ENCODE measurements at regions not wholly inside any gene's neighbourhood (a gene's known extent, or its start where the extent isn't known, plus 50 kb on each side); places are given as distances from the start of the nearest gene placed in this dataset.
A peak's percentile ranks its signal among the peaks of the same experiment; 100 is the strongest.

DNA sequence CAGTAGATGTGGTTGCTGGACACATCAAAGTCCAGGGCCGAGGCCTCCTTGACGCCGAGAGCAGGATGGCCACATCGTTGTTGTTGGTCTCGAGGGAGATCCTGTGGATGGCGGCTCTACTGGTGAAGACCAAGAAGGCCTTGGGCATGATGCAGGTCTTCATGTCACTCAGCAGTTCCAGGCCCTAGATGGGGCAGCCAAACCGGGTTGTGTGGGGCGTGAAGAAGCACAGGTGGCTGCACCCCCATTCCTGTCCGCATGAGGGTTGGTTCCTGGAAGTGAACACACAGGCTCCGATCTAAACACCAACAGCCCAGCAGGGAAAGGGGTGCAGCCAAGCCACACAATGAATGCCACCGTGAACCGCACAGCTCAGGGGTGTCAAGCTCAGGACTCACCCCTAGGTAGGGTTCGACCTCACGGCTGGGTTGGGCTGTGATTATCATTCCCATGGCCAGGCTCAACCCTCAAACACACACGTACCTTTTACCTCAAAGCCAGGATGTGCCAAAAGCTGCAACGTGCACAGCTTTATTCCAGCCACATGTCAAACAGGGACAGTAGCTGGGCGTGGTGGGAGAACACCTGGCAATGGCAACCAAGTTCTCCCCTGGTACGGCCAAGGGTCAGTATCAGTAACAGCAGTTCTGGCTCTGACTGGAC lies 132.3 kb downstream of the CRYBB2 start:
- DNase-seq: no peak

DNA sequence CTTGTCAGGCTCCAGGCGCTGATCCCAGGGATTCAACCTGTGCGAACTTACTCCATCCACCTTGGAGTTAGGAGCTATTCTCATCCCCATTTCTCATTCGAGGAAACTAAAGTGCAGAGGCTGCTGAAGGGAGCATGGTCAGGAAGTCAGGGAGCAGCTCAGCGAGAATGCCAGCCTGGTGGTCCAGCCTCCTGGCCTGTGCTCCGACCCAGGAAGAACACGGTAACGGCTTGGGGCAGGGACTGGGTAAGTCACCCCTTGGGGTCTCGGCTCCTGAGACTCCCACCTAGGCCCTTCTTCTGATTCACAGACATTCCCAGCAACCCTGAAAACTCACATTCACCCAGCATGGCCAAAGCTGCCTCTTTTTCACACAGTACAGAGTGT lies 132.8 kb downstream of the CRYBB2 start:
- DNase-seq: no peak

DNA sequence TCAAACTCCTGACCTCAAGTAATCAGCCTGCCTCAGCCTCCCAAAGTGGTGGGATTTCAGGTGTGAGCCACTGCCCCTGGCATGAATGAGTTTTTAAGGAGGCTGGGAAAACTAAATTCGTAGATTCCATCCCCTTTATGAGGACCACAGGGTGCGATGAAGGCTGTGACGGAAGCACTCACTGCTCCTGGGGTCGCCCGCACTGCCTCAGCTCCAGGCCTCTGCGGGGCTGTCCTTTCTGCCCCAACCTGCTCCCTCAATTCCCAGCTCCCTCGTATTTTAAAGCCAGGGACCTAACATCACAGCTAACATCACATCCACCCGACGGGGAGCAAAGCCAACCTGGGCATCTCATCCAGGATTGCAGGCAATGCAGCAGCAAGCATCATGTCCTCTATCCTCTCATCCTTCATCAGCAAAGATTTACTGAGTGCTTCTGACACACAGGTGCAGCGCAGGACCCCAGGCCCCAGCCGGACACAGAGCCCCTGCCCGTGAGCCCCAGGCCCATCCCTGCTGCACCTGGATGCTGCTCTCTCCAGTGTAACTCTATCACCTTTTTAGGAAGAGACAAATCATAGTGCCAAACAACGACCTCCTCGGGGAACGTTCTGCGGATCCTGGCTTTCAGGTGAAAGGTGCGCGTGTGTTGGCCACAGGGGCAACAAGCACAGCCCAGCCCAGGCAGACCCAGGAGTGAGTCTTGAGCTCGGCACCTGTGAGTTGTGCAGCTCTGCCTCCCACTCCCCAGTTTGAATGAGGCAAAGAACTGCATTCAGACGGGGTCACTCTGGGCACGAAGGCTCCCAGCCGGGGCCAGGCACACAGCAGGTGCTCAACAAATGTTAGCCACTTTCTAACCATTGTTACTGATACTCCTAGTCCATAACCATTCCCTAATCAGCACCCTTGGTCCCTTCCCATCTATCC lies 134.3 kb downstream of the CRYBB2 start:
- DNase-seq: no peak

DNA sequence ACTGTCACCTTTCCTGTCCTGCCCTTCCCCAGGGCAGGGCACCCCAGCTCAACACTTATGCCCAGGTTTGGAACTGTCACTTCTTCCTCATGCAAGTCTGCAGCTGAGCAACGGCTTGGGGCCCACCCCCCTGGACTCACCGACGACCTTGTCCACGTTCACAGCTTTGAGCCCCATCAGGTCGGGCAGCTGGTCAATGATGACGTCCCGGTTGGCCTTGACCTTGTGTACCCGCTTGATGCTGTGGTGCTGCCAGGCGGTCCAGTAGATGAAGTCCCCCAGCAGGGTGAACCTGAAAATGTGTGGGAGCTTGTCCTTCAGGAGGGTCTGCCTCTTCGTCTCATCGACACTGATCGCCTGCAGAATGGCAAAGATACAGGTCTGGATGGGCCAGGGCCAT lies 135.0 kb downstream of the CRYBB2 start:
- no peak for DNase-seq

DNA sequence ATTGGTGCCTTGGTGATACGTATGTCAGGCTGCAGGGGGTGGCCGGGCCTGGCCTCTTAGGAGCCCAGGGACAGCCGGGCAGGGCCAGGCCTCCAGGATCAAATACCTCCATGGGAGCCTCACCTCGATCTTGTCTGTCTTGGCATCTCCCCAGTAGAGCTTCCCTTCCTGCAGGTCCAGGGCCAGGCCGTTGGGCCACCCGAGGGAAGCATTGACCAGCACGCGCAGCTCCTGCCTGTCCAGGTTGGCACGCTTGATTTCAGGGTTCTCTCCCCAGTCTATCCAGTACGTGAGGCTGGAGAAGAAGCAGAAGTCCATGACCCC lies 137.7 kb downstream of the CRYBB2 start:
- no peak for DNase-seq

DNA sequence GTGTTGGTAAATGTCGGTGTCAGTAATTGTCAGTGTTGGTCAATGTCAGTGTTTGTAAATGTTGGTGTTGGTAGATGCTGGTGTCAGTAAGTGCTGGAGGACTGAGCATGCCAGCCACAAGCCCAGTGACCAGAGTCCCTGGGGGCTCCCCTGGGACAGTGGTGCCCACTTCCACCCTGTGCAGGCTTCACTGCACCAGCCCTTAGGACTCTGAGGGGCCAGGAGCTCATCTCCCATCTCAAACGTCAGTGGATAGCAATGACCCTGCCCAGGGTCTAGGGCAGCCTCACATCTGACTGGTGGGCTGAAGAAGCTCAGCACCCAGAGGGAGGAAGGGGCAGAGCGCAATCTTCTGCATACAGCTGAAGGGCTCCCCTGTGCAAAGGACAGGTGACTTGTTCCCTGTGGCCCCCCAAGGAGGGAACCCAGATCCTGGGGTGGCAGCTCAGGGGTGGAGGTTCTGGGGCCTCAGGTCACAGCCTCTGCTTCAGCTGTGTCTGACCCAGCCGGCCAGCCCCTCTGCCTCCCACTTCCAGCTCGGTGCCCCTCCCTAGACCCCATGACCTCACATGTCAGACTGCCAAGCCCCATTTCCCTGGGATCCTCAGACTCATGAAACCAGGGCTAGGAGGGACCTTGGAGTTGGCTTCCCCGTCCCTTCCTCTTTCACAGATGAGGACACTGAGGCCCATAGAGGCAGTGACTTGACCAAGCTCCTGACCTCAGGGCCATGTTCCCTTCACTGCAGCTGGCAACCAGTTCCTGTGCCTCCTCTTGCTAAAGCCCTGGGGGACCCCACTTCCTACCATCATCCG lies 138.4 kb downstream of the CRYBB2 start:
- DNase-seq: no peak

DNA sequence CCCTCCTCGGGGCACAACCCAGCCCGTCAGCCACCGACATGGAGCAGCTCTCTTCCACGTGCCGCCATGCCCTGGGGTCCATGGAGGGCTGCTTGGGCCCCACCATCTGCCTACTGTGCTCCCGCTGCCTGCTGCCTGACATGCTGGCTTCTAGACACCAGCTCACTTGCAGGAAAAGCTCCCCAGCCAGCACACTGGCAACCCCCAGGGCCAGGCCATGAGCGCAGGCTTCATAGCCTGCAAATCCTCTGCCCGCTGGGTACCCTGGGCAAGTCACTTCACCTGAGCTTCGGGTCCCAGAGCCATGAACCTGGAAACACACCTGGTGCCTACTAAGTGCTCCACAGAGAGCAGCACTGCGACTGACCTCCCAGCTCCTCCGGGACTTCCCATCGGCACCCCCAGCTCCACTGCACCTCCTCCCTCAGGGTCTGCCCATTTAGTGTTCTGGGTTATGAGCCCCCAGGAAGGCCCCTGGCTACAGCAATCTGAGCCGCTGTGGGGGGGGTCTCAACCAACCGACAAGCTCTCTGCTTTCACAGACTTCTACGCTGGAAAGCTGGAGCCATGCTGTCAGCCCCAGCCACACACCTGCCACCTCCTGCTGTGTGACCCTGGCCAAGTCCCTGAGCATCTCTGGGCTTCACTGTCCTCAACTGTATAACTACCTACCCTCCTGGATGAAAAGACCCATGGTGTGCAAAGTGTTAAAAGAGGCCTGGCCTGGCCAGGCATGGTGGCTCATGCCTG lies 139.2 kb downstream of the CRYBB2 start:
- DNase-seq: no peak

DNA sequence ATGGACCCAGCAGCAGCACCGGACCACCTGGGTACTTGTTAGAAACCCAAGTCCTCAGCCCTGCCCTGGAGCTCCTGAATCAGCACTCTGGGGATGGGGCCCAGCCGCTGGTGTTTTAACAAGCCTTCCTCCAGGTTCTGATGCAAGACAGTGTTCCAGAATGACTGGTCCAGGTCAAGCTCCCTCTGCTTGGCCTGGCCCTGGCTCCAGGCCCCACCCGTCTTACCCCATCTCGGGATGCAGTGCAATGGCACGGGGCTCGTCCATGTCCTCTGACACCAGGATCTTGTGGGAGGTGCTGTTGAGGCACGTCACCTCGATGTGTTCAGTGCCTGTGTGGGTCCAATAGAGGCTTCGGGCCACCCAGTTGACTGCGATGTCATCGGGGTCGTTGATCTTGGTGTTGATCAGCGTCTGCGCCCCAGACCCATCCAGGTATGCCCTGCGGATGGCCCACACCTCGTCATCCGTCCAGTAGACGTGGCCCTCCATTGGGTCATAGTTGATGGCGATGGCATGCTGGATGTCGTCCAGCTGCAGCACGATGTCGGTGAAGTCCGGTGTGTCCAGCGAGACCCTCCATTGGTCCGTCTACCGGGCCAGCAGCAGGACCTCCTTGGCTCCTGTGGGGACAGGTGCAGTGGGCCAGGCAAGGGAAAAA lies 140.3 kb downstream of the CRYBB2 start:
- no peak for DNase-seq

DNA sequence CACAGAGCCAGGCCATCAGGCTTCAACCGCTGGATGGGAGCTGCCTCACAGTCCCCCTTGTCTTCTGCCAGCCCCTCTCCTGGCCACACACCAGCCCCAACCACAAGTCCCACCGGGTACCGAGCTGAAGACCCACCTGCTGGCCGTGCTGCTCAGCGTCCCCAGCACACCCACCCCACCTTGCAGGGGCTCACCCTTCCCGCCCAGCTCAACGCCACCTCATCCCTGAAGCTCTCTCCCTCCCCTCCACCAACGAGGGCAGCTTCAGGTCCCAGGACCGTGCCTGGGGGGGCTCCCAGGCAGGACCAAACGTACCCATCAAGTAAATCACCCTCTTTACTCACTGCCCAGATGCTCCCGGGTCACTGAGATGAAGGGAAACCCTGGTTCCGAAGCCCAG lies 141.0 kb downstream of the CRYBB2 start:
- DNase-seq: no peak

DNA sequence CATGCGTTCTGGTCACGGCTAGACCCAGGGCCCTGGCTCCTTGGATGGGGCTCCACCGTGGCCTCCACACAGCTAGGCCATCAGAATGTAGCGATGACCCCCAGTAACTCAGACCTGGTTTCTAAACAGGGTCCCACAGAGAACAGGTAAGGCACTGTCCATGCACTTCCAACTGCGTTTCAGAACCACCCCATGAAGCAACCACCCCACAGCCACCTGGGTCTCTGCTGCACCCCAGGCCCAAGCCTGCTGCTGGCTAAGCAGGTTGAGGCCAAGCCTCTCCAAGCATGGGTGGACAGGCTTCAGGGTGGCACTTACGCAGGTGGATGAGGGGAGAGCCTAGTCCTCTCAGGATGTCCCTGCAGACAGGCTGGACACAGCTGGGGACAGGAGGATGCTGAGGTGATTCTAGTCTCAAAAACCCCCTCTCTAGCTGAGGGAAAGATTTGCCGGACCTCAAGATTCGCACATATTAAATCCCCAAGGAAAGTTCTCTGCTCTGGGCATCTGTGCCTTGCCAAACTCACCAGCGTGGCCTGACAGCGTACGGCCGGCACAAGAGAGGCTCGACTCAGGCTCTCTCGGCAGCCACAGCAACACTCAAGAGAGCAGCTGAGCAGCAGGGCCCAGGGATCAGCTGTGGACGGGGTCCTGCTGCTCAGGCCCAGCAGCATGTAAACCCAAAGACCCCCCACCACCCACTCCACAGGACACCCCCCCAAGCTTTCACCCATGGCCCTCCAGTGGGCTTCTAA lies 141.6 kb downstream of the CRYBB2 start:
- no peak for DNase-seq

DNA sequence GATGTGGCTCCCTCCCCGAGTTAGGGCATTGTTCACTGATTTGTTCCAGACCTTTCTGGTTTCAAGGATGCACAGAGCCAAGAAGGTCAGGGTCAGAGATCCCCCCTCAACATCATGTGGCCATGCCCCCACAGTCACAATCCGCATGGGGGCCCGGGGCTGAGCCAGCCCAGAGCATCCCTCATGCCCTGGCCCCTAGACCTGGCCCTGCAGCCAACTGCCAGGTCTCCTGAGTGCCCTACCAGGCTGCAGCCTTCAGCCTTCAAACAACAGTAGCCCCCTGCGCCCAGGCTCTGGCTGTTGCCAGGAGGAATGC lies 142.4 kb downstream of the CRYBB2 start:
- DNase-seq: no peak

DNA sequence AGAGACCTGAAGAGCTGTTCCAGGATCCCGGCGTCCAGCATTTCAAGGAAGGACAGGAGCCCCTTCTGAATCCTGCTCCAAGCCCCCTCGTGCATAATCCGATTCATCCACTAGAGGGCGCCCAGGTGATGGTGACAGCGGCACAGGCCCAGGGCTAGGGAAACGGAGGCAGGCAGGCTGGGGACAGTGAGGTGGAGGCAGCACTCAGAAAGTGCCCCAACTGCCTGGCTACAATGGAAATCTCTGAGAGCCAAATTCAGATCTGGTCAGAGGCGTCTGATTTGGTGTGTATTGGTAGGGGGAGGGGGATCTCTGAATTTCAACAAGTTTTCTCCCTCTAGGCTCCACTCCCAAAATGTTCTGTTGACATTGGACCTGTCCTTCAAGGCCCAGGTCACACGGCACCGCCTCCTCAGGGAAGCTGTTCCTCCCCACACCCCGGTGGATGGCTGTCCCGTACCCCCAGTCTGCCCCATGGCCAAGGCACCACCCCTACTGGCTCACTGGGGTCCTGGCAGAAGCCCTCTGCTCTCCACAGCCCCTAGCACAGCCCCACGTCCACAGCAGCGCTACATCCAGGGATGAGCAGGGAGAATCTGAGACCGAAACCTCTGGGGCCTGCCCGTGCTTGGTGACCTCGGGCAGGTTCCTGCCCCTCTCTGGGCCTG lies 142.9 kb downstream of the CRYBB2 start:
- peak; percentile 40 to 41 for DNase-seq

DNA sequence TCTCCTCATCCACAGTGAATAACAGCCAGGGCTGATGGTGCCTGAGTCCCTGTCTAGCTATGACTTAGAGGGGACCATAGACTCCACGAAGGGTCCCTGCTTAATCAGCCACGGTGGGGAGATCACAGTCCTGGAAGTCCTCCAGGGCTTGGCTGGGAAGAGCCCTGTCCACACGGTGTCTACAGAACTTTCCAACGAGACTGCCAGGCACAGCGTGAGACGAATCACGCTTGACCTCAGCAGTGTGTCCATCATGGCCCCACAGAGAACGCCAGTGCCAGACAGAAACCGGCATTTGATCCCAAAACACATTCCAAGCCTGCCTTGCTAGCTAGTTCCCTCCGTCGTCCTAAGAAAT lies 143.4 kb downstream of the CRYBB2 start:
- DNase-seq: no peak

DNA sequence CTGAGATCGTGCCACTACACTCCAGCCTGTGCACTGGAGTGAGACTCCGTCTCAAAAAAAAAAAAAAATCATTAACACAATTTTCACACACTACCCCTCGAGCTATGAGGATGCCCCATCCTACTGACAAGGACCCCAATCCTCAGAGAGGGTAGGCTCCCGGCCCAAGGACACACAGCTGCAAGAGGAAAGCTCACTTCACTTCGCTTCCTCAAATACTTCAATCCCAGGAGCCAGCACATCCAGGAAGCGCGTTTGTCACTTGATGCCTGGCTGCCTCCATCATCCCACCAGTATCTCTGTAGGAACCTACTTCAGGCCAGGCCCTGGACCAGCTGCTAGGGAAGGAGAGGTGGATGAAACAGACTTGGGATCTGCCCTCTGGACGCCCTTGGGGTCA lies 144.0 kb downstream of the CRYBB2 start:
- no peak for DNase-seq

DNA sequence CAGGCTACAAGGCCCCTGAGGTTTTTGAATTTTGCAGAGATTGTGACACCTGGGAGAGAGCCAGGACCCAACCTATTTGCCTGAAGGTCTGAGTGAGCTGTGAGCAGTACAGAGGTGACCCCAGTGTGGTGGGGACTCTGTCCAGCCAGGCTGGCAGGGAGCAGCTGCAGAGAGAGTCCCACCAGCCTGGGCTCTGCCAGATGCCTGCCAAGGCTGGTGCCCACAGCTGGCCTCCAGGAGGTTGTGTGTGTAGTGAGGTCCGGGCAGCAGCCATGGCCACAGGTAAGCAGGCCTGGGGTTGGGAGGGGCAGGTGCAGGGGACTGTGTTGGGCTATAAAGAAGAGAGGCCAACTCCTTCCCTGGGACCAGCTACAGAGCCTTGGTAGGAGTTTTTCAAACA lies 144.8 kb downstream of the CRYBB2 start:
- DNase-seq: no peak

DNA sequence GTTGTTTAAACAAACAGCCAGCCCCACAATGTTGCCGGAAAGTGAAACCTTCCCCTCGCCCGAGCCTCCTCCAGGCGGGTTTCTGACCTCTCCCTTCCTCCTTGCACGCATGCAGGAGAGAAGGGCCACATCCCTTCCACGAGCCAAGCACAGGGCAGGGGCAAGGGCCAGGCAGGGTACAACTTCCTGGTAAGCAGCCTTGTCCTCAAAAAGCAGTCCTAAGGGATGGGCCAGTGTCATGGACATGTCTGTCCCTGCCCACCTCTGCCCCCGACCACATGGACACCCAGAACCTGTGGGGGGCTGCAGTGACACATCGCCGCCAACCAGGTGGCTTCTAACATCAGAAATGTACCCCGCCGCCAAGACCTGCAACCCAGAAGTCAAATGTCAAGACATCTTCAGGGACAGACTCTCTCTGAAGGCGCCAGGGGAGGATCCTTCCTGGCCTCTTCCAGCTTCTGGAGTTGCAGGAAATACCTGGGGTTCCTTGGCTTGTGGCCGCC lies 145.3 kb downstream of the CRYBB2 start:
- DNase-seq: peak in 1 of 2 donors; percentile 3

DNA sequence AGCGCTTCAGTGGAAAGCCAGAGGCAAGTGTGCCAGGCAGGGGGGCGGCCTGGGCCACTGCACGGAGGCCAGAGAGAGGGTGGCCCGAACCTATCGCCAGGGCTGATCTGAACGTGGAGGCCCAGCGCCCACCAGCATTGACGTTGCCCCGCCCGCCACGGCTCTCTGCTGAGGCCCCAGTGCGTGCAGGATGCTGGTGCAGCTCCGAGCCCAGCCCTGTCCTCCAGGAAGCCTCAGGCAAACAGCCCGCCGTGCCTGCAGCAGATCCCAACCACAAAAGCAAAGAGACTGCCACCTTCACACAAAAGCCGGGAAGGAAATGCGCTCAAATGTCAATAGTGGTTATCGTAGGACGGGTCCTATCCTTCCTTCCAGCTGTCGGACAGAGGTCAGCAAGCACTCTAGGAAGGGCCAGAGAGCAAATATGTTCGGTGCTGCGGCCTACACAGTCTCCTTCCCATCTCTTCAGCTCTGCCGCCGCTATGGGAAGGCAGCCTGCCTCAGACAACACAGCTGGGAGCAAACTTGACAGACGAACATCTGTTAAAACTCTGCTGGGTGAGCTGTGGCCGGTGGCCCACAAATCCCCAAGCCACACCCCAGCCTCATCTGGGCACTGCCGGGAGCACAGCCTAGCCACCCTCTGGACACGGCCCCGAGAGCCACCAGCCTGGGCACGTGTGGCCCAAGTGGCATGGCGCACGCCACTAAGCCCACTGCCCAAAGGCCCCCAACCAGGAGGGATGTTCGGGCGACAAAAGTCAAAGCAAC lies 146.2 kb downstream of the CRYBB2 start:
- no peak for DNase-seq

DNA sequence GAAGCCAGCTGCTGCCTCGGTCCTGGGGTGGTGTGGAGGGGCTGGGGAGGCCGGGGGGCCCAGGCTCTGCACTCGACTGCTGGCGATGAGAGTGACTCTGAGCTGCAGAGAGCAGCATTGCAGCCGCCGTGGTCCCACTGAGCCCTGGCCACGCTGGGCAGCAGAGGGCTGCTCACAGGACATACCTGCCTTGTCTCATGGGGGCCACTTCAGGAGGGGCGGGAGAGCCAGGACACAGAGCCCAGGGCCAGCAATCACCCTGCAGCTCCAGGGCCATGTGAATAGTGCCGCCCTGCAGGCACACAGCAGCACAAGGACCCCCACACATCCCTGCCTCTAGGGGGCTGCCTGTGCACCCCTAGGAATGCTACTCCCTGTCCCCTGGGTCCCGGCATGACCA lies 147.0 kb downstream of the CRYBB2 start:
- DNase-seq: no peak

DNA sequence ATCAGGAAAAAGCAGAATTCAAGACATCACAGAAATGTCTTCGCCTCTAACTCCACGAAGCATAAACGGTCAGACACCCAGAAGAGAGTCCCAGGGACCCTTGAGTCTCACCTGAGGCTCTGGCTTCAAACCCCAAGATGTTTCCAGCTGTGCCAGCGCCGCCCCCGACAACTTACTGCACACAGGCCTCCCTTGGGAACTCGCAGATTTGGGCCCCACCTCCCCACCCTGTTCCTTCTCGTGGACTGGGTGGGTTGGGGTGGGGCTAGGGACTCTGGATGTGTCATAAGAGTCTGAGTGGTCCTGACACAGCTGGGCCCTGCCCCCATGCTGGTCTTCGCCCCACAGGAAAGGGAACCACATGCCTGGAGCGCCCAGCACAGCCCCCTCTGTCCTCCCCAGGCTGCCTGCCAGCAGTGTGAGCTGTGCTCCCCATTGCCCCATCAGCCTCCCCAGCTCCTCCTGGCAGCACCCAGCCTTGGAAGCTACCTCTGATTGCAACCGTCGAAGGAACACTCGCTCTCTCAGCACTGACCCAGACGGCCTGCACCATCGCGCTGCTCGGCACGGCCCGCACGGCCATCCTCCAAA lies 147.5 kb downstream of the CRYBB2 start:
- DNase-seq: no peak

DNA sequence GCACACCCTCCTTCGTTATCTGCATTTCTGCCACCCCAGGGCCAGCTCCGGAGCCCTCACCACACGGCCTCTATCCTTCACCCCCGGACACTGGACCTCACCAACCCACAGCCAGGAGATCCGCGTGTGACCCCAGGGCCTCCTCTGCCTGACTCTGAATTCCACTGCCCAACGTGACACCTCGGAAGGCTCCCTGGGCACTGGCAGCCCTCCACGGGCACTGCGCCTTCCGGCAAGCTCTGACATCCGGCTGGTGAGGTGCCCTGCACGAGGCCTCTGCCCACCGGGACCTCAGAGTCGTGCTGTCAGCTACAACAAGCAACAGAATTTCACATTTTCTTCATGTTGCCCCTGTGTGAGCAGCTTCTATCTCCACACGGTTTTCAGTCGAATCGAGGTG lies 148.3 kb downstream of the CRYBB2 start:
- DNase-seq: no peak
